HG02938 (cell line): ENCODE measurements at regions not wholly inside any gene's neighbourhood (a gene's known extent, or its start where the extent isn't known, plus 50 kb on each side); places are given as distances from the start of the nearest gene placed in this dataset.
"Not testable (repeated sequence)": the region's sequence is repeated elsewhere in the genome, so short reads cannot be mapped to it uniquely, and the experiment has no call there.

ENCODE experiments used
- ATAC-seq: cut with Tn5 transposase; IDR thresholded peaks from one replicate; pipeline ENCODE4 v1.9.1; 2021; ENCODE audit warnings: mild to moderate bottlenecking, moderate library complexity; ENCODE audit not compliant: unreplicated experiment

- no peak for ATAC-seq
These were observed 79.7 kb upstream of the CCND2 start for GRCh38 chr12:4193821-4194220.

GRCh38 chr12:4191642-4192041, 81.9 kb upstream of the CCND2 start:
- ATAC-seq = no peak

- no peak for ATAC-seq
These were observed 82.4 kb upstream of the CCND2 start for GRCh38 chr12:4191149-4191548.

GRCh38 chr12:4190366-4191063, 83.0 kb upstream of the CCND2 start:
- ATAC-seq = no peak

- no peak for ATAC-seq
These were observed 83.8 kb upstream of the CCND2 start for GRCh38 chr12:4189721-4190120.

GRCh38 chr12:4187916-4188315, 85.6 kb upstream of the CCND2 start:
- no peak for ATAC-seq

- ATAC-seq = not testable (repeated sequence)
These were observed 86.2 kb upstream of the CCND2 start for GRCh38 chr12:4187315-4187714.

- no peak for ATAC-seq
These were observed 95.0 kb upstream of the CCND2 start for GRCh38 chr12:4178424-4179170.

- no peak for ATAC-seq
These were observed 96.3 kb upstream of the CCND2 start for GRCh38 chr12:4177262-4177661.

- no peak for ATAC-seq
These were observed 97.4 kb upstream of the CCND2 start for GRCh38 chr12:4176168-4176567.

GRCh38 chr12:4174417-4174816, 99.1 kb upstream of the CCND2 start:
- ATAC-seq = no peak

- no peak for ATAC-seq
These were observed 100.6 kb upstream of the CCND2 start for GRCh38 chr12:4172999-4173398.

- ATAC-seq = no peak
These were observed 101.8 kb upstream of the CCND2 start for GRCh38 chr12:4171742-4172141.

GRCh38 chr12:4169959-4170358, 103.6 kb upstream of the CCND2 start:
- no peak for ATAC-seq

- no peak for ATAC-seq
These were observed 104.0 kb upstream of the CCND2 start for GRCh38 chr12:4169531-4169930.

GRCh38 chr12:4168036-4168435, 105.5 kb upstream of the CCND2 start:
- ATAC-seq = no peak

- ATAC-seq = no peak
These were observed 108.7 kb upstream of the CCND2 start for GRCh38 chr12:4164559-4165558.

GRCh38 chr12:4164188-4164558, 109.4 kb upstream of the CCND2 start:
- ATAC-seq = no peak

- ATAC-seq = no peak
These were observed 111.8 kb upstream of the CCND2 start for GRCh38 chr12:4161718-4162117.

- ATAC-seq = no peak
These were observed 113.1 kb upstream of the CCND2 start for GRCh38 chr12:4160314-4161040.

GRCh38 chr12:4159851-4160250, 113.7 kb upstream of the CCND2 start:
- ATAC-seq = no peak
